NCI-H2171 (cell line): ENCODE measurements at regions not wholly inside any gene's neighbourhood (a gene's known extent, or its start where the extent isn't known, plus 50 kb on each side); places are given as distances from the start of the nearest gene placed in this dataset.
"Not testable (repeated sequence)": the region's sequence is repeated elsewhere in the genome, so short reads cannot be mapped to it uniquely, and the experiment has no call there.

Source experiments
- DNase-seq: peaks from one replicate; lab custom pipeline; 2025; lab: John Stamatoyannopoulos, UW

GRCh38 chr22:27064386-27064785, 407.0 kb downstream of the MIAT start:
- no peak for DNase-seq

DNA sequence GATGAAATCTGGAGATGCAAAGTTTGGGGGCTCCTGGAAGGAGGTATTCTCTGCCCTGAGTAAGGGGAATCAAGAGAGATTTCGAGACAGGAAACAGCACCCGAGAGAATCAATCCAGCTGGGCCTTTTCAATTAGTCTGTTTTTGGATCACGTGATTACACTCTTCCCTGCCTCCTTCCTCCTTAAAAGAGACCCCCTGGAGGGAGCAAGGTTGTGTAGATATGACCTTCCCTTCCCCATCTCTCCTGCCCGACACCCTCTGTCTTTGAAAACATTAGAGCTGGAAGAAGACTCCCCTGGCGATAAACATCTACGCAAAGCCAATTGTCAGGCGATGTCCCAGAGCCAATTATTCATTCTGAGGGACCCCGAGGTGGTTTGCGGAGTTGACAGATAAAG, 407.9 kb downstream of the MIAT start:
- DNase-seq, result no peak

GRCh38 chr22:27066856-27067255, 409.5 kb downstream of the MIAT start:
- DNase-seq, result no peak

- DNase-seq, result no peak
These were observed 410.7 kb downstream of the MIAT start for GRCh38 chr22:27068121-27068520.

DNA sequence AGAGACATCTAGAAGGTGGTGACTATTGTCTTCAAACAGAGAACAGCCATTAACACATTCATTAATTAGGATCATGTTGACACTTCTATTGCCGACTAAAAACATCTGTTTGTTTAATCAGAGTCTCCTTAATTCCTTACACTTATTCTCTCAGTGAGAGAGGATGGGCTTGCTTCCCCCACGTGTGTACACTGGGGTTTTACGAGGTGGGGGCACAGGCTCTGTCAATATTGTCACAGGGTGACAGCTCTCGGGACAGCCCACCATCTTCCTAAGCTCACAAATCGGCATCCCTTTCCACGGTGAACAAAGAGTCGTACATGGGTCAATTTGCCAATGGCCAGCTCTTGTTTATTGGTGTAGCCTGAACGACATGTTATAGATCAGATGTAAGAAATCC, 413.2 kb downstream of the MIAT start:
- no peak for DNase-seq

DNA sequence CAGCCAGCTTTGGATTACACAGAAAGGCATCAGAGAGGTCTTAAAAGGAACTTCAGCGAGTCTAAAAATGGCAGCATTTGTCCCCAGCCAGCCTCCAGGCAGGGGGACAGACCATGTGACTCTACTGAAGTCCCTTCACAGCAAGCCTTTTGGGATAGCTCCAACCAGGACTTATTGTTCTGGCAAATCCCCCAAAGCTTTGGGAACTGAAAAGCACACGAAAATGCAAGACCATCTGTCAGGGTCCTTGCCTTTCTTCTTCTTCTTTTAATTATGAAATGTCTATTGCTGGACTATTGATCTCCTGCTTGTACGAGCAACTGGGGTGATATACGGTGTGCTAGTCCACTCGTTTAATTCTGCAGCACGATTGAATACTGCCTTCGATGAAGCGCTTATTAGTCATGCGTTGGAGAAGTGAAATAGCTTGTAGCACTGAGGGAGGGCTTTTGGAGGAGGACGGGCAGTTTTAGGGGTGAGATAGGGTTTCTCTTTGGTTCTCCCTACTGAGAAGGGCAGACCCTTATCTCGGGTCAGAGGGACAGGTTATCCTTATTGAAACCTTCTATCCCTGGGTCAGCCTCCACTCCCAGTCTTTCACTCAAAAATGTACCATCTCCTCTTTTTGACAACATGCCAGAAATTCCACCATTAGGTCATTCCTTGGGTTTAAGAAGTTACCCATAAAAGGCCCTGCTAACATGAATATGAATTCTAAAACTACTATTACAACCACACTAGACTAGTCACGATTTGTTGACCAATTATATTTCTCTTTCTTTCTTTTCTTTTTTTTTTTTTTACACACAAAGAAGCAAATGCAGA, 416.4 kb downstream of the MIAT start:
- DNase-seq, result no peak

DNA sequence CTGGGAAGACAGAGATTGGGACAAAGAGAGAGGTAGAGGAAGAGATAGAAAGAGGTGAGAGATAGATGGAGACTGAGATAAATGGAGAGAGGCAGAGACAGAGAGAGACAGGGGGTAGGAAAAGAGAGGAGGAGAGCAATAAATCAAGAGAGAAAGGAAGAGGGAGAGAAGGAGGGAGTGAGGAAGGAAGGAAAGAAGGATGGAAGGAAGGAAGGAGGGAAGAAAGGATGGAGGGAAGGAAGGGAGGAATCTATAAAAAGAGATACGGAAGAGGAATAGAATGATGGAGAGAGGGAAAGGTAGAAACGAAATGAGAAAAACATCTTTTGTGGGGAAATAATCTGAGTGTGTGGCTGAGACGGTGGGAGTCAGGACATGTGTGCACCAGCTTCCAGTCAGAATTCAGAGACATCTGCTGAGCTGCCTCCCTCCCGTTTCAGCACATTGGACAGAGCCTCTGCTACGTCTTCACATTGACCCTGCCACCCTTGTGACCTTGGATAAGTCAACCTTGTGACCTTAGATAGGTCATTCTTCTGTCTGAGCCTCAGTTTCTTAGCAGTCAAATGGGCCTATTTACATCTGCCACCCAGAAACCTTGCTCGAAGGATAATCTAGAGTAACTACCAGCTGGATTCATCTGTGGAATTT, 417.8 kb downstream of the MIAT start:
- DNase-seq, result no peak

DNA sequence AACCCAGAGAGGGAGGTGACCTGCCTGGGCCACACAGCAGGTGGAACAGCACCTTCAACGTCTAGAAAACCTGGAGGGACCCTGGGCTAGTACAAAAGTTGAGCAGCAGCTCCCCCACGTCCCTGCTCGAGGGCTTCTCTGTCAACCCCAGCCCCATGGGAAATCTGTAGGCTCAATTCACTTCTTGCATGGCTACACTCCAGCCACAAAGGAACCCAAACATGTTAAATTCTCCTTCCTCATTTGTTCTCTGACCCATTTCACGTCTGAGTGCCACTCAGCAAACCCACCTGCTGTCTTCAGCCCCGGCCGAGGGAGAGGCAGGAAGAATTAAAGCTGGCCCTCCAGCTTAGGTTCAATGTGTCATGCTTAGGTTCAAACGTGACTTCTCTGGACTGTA, 418.5 kb downstream of the MIAT start:
- no peak for DNase-seq

- DNase-seq, result not testable (repeated sequence)
These were observed 420.7 kb downstream of the MIAT start for GRCh38 chr22:27078064-27078463.

DNA sequence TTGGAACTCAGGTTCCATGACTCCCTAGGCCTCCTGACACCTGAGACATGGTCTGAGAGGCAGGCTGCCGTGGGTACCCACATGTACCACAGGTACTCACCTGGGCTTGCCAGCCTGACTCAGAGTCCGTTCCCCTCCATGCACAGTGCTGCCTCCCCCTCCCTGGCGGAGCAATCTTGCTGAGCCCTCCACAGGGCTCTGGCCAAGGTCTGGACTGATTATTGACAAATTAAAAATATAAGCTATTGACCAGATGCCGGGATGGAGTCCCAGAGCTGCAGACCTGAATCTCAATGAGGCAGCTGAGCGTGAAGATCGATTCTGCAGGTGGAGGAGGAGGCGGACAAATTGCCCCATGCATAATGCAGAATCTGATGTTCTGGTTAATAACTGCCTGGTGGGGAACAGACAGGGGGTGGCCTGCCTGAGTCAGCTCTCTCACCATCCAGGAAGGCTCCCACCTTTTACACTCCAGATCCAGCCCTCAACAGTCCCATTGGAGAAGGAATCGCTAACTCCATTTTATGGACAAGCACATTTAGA, 422.7 kb downstream of the MIAT start:
- DNase-seq, result no peak

- no peak for DNase-seq
These were observed 423.5 kb downstream of the MIAT start for GRCh38 chr22:27080863-27081262.

DNA sequence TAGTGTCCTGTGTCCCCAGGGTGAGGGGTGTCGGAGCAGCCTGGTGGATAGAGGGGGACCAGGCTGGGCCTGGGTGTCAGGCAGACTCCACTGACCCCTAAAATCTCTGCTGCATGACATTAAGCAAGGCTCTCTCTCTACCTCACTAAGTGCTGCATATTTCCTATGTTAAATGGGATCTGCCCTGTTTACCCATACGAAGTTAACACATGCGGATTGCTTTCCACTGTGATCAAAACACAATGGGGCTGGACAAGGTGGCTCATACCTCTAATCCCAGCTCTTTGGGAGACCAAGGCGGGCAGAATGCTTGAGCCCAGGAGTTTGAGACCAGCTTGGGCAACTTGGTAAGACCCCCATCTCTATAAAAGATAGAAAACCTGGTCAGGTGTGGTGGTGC, 426.2 kb downstream of the MIAT start:
- DNase-seq, result no peak

- no peak for DNase-seq
These were observed 426.7 kb downstream of the MIAT start for GRCh38 chr22:27084130-27084529.

GRCh38 chr22:27086080-27087044, 429.0 kb downstream of the MIAT start:
- DNase-seq, result peak; percentile 73

- no peak for DNase-seq
These were observed 429.7 kb downstream of the MIAT start for GRCh38 chr22:27087051-27087450.

GRCh38 chr22:27088026-27088425, 430.6 kb downstream of the MIAT start:
- DNase-seq, result no peak

- DNase-seq, result no peak
These were observed 431.9 kb downstream of the MIAT start for GRCh38 chr22:27089264-27089663.

- DNase-seq, result no peak
These were observed 433.2 kb downstream of the MIAT start for GRCh38 chr22:27090611-27091011.

DNA sequence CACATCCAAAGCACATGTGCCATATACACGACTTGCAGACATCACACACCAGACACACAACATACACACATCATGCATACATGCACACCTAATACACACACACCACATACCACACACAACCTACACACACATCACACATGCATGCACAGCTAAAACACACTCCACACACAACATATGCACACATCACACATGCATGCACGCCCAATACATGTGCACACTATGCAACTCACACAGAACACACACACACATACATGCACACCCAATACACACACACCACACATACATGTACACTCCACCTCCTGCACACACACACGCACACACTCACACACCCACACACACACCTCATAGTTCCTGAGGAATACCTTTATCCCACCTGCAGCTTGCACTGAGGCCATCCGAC, 436.0 kb downstream of the MIAT start:
- no peak for DNase-seq

- DNase-seq, result no peak
These were observed 437.4 kb downstream of the MIAT start for GRCh38 chr22:27094633-27095308.

- no peak for DNase-seq
These were observed 440.1 kb downstream of the MIAT start for GRCh38 chr22:27097506-27097905.

GRCh38 chr22:27097933-27098332, 440.5 kb downstream of the MIAT start:
- no peak for DNase-seq
